IMR-90 (cell line): ENCODE measurements at regions not wholly inside any gene's neighbourhood (a gene's known extent, or its start where the extent isn't known, plus 50 kb on each side); places are given as distances from the start of the nearest gene placed in this dataset.

Source experiments
- ATAC-seq: fragments of 200-7000 bp; cut with Tn5 transposase; 2 replicates; pipeline ENCODE4 v1.9.1; 2020; ENCODE audit warnings: low read depth, mild to moderate bottlenecking, moderate library complexity
- BruUV-seq: library from RNA; stranded (reverse); fragments of 400-500 nt; replicated peaks from 2 replicates; lab custom pipeline; 2021; lab: Mats Ljungman, UMichigan
- CTCF ChIA-PET: fragments of 300-600 bp; formaldehyde crosslinking; extraction: SDS; loops from one replicate; lab custom pipeline; 2021; ENCODE audit warnings: antibody characterized with exemption; lab: Yijun Ruan, JAX
- POLR2A ChIA-PET: fragments of 300-600 bp; sonication (Branson Sonifier 250); formaldehyde crosslinking; loops from one replicate; lab custom pipeline; 2022; ENCODE audit warnings: antibody characterized with exemption; ENCODE audit not compliant: unreplicated experiment; lab: Charles Lee
- DNase-seq: peaks from one replicate; pipeline ENCODE4 v3.0.0; 2013
- H2AFZ ChIP-seq: replicated peaks from 2 replicates; pipeline ENCODE3; 2013; ENCODE audit warnings: low read length, mild to moderate bottlenecking; ENCODE audit not compliant: poor library complexity
- H2AK5ac ChIP-seq: 2 replicates; pipeline ENCODE4 v1.6.1; 2013; ENCODE audit warnings: low read depth, low read length, inconsistent platforms
- H2AK9ac ChIP-seq: replicated peaks from 2 replicates; pipeline ENCODE3; 2013; ENCODE audit warnings: mild to moderate bottlenecking, low read depth, low read length, moderate library complexity; ENCODE audit not compliant: poor library complexity
- H2BK120ac ChIP-seq: 2 replicates; pipeline ENCODE4 v1.6.1; 2013; ENCODE audit warnings: low read depth, low read length, inconsistent platforms
- H2BK15ac ChIP-seq: 3 replicates; pipeline ENCODE4 v1.6.1; 2013; ENCODE audit warnings: low read depth, low read length, inconsistent platforms
- H2BK20ac ChIP-seq: 2 replicates; pipeline ENCODE4 v1.6.1; 2013; ENCODE audit warnings: low read depth, mild to moderate bottlenecking, inconsistent platforms, low read length, moderate library complexity
- H2BK5ac ChIP-seq: 2 replicates; pipeline ENCODE4 v1.6.1; 2013; ENCODE audit warnings: mild to moderate bottlenecking, low read depth, low read length, inconsistent platforms; ENCODE audit not compliant: poor library complexity, severe bottlenecking
- H3K14ac ChIP-seq: replicated peaks from 2 replicates; pipeline ENCODE4 v1.6.1; 2013; ENCODE audit warnings: low read depth, low read length, inconsistent platforms
- H3K18ac ChIP-seq: 2 replicates; pipeline ENCODE4 v1.6.1; 2013; ENCODE audit warnings: low read depth, low read length, control low read depth
- H3K23ac ChIP-seq: 2 replicates; pipeline ENCODE4 v1.6.1; 2013; ENCODE audit warnings: low read depth, low read length, inconsistent platforms
- H3K27ac ChIP-seq: 2 replicates; pipeline ENCODE4 v1.5.1; 2013; ENCODE audit warnings: mild to moderate bottlenecking, control low read depth, low read length; ENCODE audit not compliant: insufficient read depth
- H3K27me3 ChIP-seq: 2 replicates; pipeline ENCODE4 v1.6.1; 2013; ENCODE audit warnings: low read length; ENCODE audit not compliant: control insufficient read depth, insufficient read depth
- H3K36me3 ChIP-seq: 2 replicates; pipeline ENCODE4 v1.6.1; 2013; ENCODE audit warnings: low read length, mixed read lengths; ENCODE audit not compliant: control insufficient read depth, insufficient read depth
- H3K4ac ChIP-seq: 2 replicates; pipeline ENCODE4 v1.6.1; 2013; ENCODE audit warnings: low read depth, low read length, inconsistent platforms
- H3K4me1 ChIP-seq: 2 replicates; pipeline ENCODE4 v1.6.1; 2013; ENCODE audit warnings: low read length, mixed read lengths; ENCODE audit not compliant: control insufficient read depth, insufficient read depth
- H3K4me2 ChIP-seq: 2 replicates; pipeline ENCODE4 v1.6.1; 2013; ENCODE audit warnings: low read depth, mild to moderate bottlenecking, control low read depth, low read length, moderate library complexity
- H3K4me3 ChIP-seq: 2 replicates; pipeline ENCODE4 v1.5.1; 2013; ENCODE audit warnings: low read depth, mild to moderate bottlenecking, control low read depth, low read length, moderate library complexity; ENCODE audit not compliant: insufficient read depth
- H3K56ac ChIP-seq: 2 replicates; pipeline ENCODE4 v1.6.1; 2013; ENCODE audit warnings: low read length, inconsistent platforms; ENCODE audit not compliant: insufficient read depth; ENCODE audit errors: extremely low read depth
- H3K79me1 ChIP-seq, 2 experiments: 2 replicates each; pipeline ENCODE4 v1.6.1; 2013; ENCODE audit warnings: low read length in 2 of 2, inconsistent platforms in 1 of 2, low read depth in 1 of 2
- H3K9ac ChIP-seq: 2 replicates; pipeline ENCODE4 v1.6.1; 2013; ENCODE audit warnings: low read depth, low read length, control low read depth
- H3K9me1 ChIP-seq: 2 replicates; pipeline ENCODE4 v1.6.1; 2013; ENCODE audit warnings: low read length, inconsistent platforms; ENCODE audit not compliant: insufficient read depth
- H3K9me3 ChIP-seq: 2 replicates; pipeline ENCODE4 v1.6.1; 2013; ENCODE audit warnings: low read length; ENCODE audit not compliant: control insufficient read depth, insufficient read depth
- H4K20me1 ChIP-seq: 2 replicates; pipeline ENCODE4 v1.6.1; 2013; ENCODE audit warnings: low read length, inconsistent platforms; ENCODE audit not compliant: insufficient read depth
- H4K5ac ChIP-seq: 2 replicates; pipeline ENCODE4 v1.6.1; 2013; ENCODE audit warnings: mild to moderate bottlenecking, low read depth, low read length, control low read depth
- H4K8ac ChIP-seq, 2 experiments: 2 replicates each; pipeline ENCODE4 v1.6.1; 2013; ENCODE audit warnings: low read depth in 2 of 2, low read length in 2 of 2, control low read depth in 1 of 2, inconsistent platforms in 1 of 2
- H4K91ac ChIP-seq: 2 replicates; pipeline ENCODE4 v1.6.1; 2013; ENCODE audit warnings: low read depth, low read length, inconsistent platforms; ENCODE audit not compliant: insufficient read depth
- NFE2L2 ChIP-seq: fragments of 150-350 bp; IDR thresholded peaks from 2 replicates; pipeline ENCODE4 v1.6.1; 2016; ENCODE audit warnings: low read depth, mild to moderate bottlenecking, low read length
- POLR2A ChIP-seq: IDR thresholded peaks from 2 replicates; pipeline ENCODE4 v1.6.1; 2012; ENCODE audit warnings: mild to moderate bottlenecking, low read depth, low read length
- SMC3 ChIP-seq: fragments of 150-350 bp; IDR thresholded peaks from 2 replicates; pipeline ENCODE4 v1.6.1; 2016; ENCODE audit warnings: low read depth, mild to moderate bottlenecking, antibody characterized with exemption, low read length, moderate library complexity
- WGBS, 2 experiments: methylation state at CpG; one replicate each; pipeline versions ENCODE4 v1.1.5 to v1.1.7; 2013; ENCODE audit warnings: missing lambda C conversion rate in 2 of 2; ENCODE audit not compliant: insufficient read length in 1 of 2; ENCODE audit errors: extremely low coverage in 2 of 2; 5-methylcytosine and 5-hydroxymethylcytosine counted together
- dilution Hi-C: fragments of 300-500 bp; cut with HindIII; formaldehyde crosslinking; loops from one replicate; pipeline ENCODE4 v1.14.3; 2018; ENCODE audit warnings: low sequenced_read_pairs; ENCODE audit not compliant: unreplicated experiment
- in situ Hi-C: fragments of 300-500 bp; cut with MboI; formaldehyde crosslinking; loops from 3 replicates; pipeline ENCODE4 v1.14.3; 2019; ENCODE audit warnings: low sequenced_read_pairs, inconsistent platforms, mixed read lengths
- intact Hi-C: fragments of 100-400 bp; cut with micrococcal nuclease; formaldehyde crosslinking; loops from 2 replicates; pipeline ENCODE4 v1.10.0; 2022
- TF ChIP-seq, protein P1 (sequence below): conservative IDR thresholded peaks from 2 replicates; pipeline ENCODE4 v1.5.1; 2012; ENCODE audit warnings: mild to moderate bottlenecking, low read depth, low read length, improper control_type of control experiment

DNA sequence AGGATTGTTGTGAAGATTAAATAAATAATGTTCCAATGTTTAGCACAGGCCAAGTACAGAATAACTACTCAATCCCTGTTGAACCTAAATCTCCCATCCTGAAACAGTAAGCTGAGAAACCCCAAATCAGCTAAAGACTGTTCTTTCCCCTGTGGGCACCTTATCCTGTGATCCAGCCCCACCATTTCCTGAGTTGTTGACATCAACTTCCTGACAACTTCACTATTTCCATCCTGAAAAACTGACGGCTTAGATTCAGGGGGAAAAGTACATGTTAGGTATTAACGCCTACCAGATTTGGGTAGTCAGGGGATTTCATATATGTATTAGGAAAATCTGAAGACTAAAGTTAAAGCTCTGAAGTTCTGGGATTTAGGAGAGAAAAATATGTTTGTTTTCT is 51.7 kb upstream of the PALMD start:
- H3K4me3 ChIP-seq, result no peak overlapping the region
- H2BK15ac ChIP-seq, result peak overlapping the region; percentile 15; the same call in 1 of the 3 replicates
- no peak for ATAC-seq
- no peak overlapping the region for H2BK5ac ChIP-seq
- POLR2A ChIA-PET, result no interaction called here
- H2AK5ac ChIP-seq, result no peak overlapping the region
- no peaks in the 10 kb centered on the region for H3K9me3 ChIP-seq
- H4K91ac ChIP-seq, result peak overlapping the region; percentile 77
- H2AFZ ChIP-seq, result no peak overlapping the region
- H3K4ac ChIP-seq, result no peak overlapping the region
- no peak overlapping the region for H3K56ac ChIP-seq
- peak overlapping the region; percentile 84 for H2BK20ac ChIP-seq
- H3K18ac ChIP-seq, result peak overlapping the region; percentile 83; the same call in 1 of the 2 replicates
- TF ChIP-seq SMC3 (no peak), NFE2L2 (no peak), POLR2A (no peak)
- TF ChIP-seq, protein P1, sequence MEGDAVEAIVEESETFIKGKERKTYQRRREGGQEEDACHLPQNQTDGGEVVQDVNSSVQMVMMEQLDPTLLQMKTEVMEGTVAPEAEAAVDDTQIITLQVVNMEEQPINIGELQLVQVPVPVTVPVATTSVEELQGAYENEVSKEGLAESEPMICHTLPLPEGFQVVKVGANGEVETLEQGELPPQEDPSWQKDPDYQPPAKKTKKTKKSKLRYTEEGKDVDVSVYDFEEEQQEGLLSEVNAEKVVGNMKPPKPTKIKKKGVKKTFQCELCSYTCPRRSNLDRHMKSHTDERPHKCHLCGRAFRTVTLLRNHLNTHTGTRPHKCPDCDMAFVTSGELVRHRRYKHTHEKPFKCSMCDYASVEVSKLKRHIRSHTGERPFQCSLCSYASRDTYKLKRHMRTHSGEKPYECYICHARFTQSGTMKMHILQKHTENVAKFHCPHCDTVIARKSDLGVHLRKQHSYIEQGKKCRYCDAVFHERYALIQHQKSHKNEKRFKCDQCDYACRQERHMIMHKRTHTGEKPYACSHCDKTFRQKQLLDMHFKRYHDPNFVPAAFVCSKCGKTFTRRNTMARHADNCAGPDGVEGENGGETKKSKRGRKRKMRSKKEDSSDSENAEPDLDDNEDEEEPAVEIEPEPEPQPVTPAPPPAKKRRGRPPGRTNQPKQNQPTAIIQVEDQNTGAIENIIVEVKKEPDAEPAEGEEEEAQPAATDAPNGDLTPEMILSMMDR, result no peak
- no peaks in the 10 kb centered on the region for H3K36me3 ChIP-seq
- CTCF ChIA-PET, result interaction anchor here (1.5 kb wide), 1 partner anchor 91 kb away, joined by 5 read pairs; no protein-coding TSS in a partner anchor
- no peaks in the 10 kb centered on the region for H3K79me1 ChIP-seq
- H3K27me3 ChIP-seq, result no peaks in the 10 kb centered on the region
- peak overlapping the region; percentile 4; the same call in 1 of the 2 replicates for H3K23ac ChIP-seq
- no peak for DNase-seq
- H3K14ac ChIP-seq, result 0 out of 2 replicates have a peak overlapping the region, but pooled peaks have one; percentile 27
- BruUV-seq, result no TSS peak
- no peak overlapping the region for H3K27ac ChIP-seq
- peaks cover 9% of the 10 kb centered on the region for H3K9me1 ChIP-seq
- H3K4me2 ChIP-seq, result no peak overlapping the region
- in situ Hi-C loops, result no loop called here
- peak overlapping the region; percentile 45 to 60; a peak in 3 of 4 replicates for H4K8ac ChIP-seq
- no peak overlapping the region for H3K9ac ChIP-seq
- intact Hi-C loops, result no loop called here
- peaks cover 13% of the 10 kb centered on the region for H3K4me1 ChIP-seq
- peak overlapping the region; percentile 72 for H2BK120ac ChIP-seq
- H4K5ac ChIP-seq, result peak overlapping the region; percentile 68; the same call in 1 of the 2 replicates
- no peaks in the 10 kb centered on the region for H4K20me1 ChIP-seq
- dilution Hi-C loops, result no loop called here
- WGBS, 2 experiments, result no CpG with 5 or more reads among the region's 2 CpGs
- H2AK9ac ChIP-seq, result no peak overlapping the region
